Endothelial cell of umbilical vein (primary cell): ENCODE measurements at regions not wholly inside any gene's neighbourhood (a gene's known extent, or its start where the extent isn't known, plus 50 kb on each side); places are given as distances from the start of the nearest gene placed in this dataset.

ENCODE experiments used
- BruUV-seq: library from RNA; stranded (reverse); fragments of 400-500 nt; replicated peaks from 2 replicates; lab custom pipeline; 2021; lab: Mats Ljungman, UMichigan
- CTCF ChIA-PET: fragments of 300-600, 350-600 bp; sonication (Branson Sonifier 250); formaldehyde crosslinking; loops from one replicate; lab custom pipeline; 2021; ENCODE audit warnings: antibody characterized with exemption, inconsistent platforms; lab: Charles Lee
- POLR2A ChIA-PET: fragments of 300-600, 350-600 bp; sonication (Branson Sonifier 250); formaldehyde crosslinking; loops from one replicate; lab custom pipeline; 2021; ENCODE audit warnings: antibody characterized with exemption, inconsistent platforms; lab: Charles Lee
- DNase-seq: peaks from one replicate; pipeline ENCODE4 v3.0.0-alpha.2; 2011; ENCODE audit warnings: low read depth, low spot score
- FAIRE-seq: peaks from 2 replicates; lab custom pipeline; 2011; peaks lifted over from hg19 to GRCh38; lab: Jason Lieb, UNC
- H2AFZ ChIP-seq: 2 replicates; pipeline ENCODE4 v1.6.0; 2012; ENCODE audit warnings: low read depth, low read length, control low read depth, inconsistent platforms
- H3K27ac ChIP-seq: 2 replicates; pipeline ENCODE4 v1.5.1; 2011; ENCODE audit warnings: low read depth, mild to moderate bottlenecking, control low read depth, low read length, moderate library complexity; ENCODE audit not compliant: insufficient read depth
- H3K27me3 ChIP-seq, 2 experiments: 2 replicates each; pipeline versions ENCODE4 v1.6.0 to v1.6.1; 2011; ENCODE audit warnings: low read length in 2 of 2, mixed read lengths in 1 of 2; ENCODE audit not compliant: control insufficient read depth in 2 of 2, insufficient read depth in 2 of 2
- H3K36me3 ChIP-seq, 2 experiments: 2 replicates in 1 of 2; 3 replicates in 1 of 2; pipeline ENCODE4 v1.5.1; 2011; ENCODE audit warnings: low read length in 2 of 2, mild to moderate bottlenecking in 1 of 2, moderate library complexity in 1 of 2; ENCODE audit not compliant: control insufficient read depth in 2 of 2, insufficient read depth in 2 of 2; ENCODE audit errors: extremely low read depth in 1 of 2
- H3K4me1 ChIP-seq: 3 replicates; pipeline ENCODE4 v1.5.1; 2011; ENCODE audit warnings: mild to moderate bottlenecking, low read length; ENCODE audit not compliant: control insufficient read depth, insufficient read depth; ENCODE audit errors: extremely low read depth
- H3K4me2 ChIP-seq: 2 replicates; pipeline ENCODE4 v1.6.1; 2011; ENCODE audit warnings: low read length, control low read depth, mixed read lengths; ENCODE audit not compliant: insufficient read depth
- H3K4me3 ChIP-seq, 3 experiments: fragments of 200-600 bp in 1 of 3; sonication (generic), shearing (Covaris generic) in 1 of 3; replicated peaks in 1 of 3; 2 replicates each; pipeline ENCODE4 v1.5.1; 2011 to 2016; ENCODE audit warnings: control low read depth in 3 of 3, low read length in 3 of 3, mild to moderate bottlenecking in 2 of 3, inconsistent platforms in 1 of 3, low read depth in 1 of 3, moderate library complexity in 1 of 3; ENCODE audit not compliant: insufficient read depth in 1 of 3
- H3K79me2 ChIP-seq: 2 replicates; pipeline ENCODE4 v1.6.0; 2012; ENCODE audit warnings: low read length, inconsistent platforms; ENCODE audit not compliant: control insufficient read depth, insufficient read depth
- H3K9ac ChIP-seq: replicated peaks from 2 replicates; pipeline ENCODE3; 2011; ENCODE audit warnings: low read length, control low read depth; ENCODE audit not compliant: insufficient read depth; ENCODE audit errors: extremely low read depth
- H3K9me1 ChIP-seq: replicated peaks from 3 replicates; pipeline ENCODE4 v1.6.0; 2011; ENCODE audit warnings: mild to moderate bottlenecking, low read length; ENCODE audit not compliant: control insufficient read depth, insufficient read depth; ENCODE audit errors: extremely low read depth
- H3K9me3 ChIP-seq: replicated peaks from 2 replicates; pipeline ENCODE4 v1.5.1; 2012; ENCODE audit warnings: low read length, inconsistent platforms; ENCODE audit not compliant: control insufficient read depth, insufficient read depth
- H4K20me1 ChIP-seq: replicated peaks from 2 replicates; pipeline ENCODE3; 2011; ENCODE audit warnings: mild to moderate bottlenecking, low read length; ENCODE audit not compliant: control insufficient read depth, insufficient read depth; ENCODE audit errors: extremely low read depth
- EZH2 ChIP-seq: IDR thresholded peaks from 2 replicates; pipeline ENCODE4 v1.6.1; 2012; ENCODE audit warnings: borderline replicate concordance, low read depth, mild to moderate bottlenecking, moderate library complexity, low read length, inconsistent platforms; ENCODE audit not compliant: severe bottlenecking
- FOS ChIP-seq: IDR thresholded peaks from 2 replicates; pipeline ENCODE4 v1.6.1; 2011; ENCODE audit warnings: mild to moderate bottlenecking, low read length, moderate library complexity, borderline replicate concordance; ENCODE audit not compliant: insufficient read depth
- GATA2 ChIP-seq: IDR thresholded peaks from 2 replicates; pipeline ENCODE4 v1.7.0; 2011; ENCODE audit warnings: low read depth, mild to moderate bottlenecking, moderate library complexity, mixed read lengths, low read length; ENCODE audit not compliant: insufficient read length, insufficient read depth
- JUN ChIP-seq: IDR thresholded peaks from 2 replicates; pipeline ENCODE4 v1.6.1; 2011; ENCODE audit warnings: borderline replicate concordance, low read depth; ENCODE audit not compliant: insufficient read length, insufficient read depth
- MYC ChIP-seq: IDR thresholded peaks from one replicate; pipeline ENCODE4 v1.6.1; 2011; ENCODE audit warnings: mild to moderate bottlenecking, low read depth, low read length
- POLR2A ChIP-seq: IDR thresholded peaks from 2 replicates; pipeline ENCODE4 v1.6.1; 2012; ENCODE audit warnings: low read depth, mild to moderate bottlenecking, control low read depth, low read length
- POLR2AphosphoS5 ChIP-seq: IDR thresholded peaks from 2 replicates; pipeline ENCODE4 v1.6.1; 2012; ENCODE audit warnings: low read depth, mild to moderate bottlenecking, control low read depth, low read length, moderate library complexity; ENCODE audit not compliant: insufficient read depth
- dilution Hi-C: fragments of 300-500 bp; cut with MboI; formaldehyde crosslinking; loops from one replicate; pipeline ENCODE4 v1.15.0; 2019; ENCODE audit warnings: low sequenced_read_pairs; ENCODE audit not compliant: extremely low pct_ligation_motif_present
- intact Hi-C: fragments of 100-400 bp; cut with micrococcal nuclease; formaldehyde crosslinking; loops from one replicate; pipeline ENCODE4 v1.10.0; 2022
- TF ChIP-seq, protein P1 (sequence below): IDR thresholded peaks from 2 replicates; pipeline ENCODE4 v1.6.1; 2011; ENCODE audit not compliant: insufficient read depth, insufficient read length
- TF ChIP-seq, protein P2 (sequence below), 2 donors: IDR thresholded peaks; 1 replicate in 1 of 2; 2 replicates in 1 of 2; pipeline ENCODE4 v1.5.1; 2011; ENCODE audit warnings: low read length in 2 of 2, mild to moderate bottlenecking in 2 of 2, moderate library complexity in 2 of 2, control low read depth in 1 of 2, inconsistent platforms in 1 of 2, low read depth in 1 of 2; ENCODE audit not compliant: insufficient read depth in 1 of 2; ENCODE audit errors: extremely low read depth in 1 of 2

DNA sequence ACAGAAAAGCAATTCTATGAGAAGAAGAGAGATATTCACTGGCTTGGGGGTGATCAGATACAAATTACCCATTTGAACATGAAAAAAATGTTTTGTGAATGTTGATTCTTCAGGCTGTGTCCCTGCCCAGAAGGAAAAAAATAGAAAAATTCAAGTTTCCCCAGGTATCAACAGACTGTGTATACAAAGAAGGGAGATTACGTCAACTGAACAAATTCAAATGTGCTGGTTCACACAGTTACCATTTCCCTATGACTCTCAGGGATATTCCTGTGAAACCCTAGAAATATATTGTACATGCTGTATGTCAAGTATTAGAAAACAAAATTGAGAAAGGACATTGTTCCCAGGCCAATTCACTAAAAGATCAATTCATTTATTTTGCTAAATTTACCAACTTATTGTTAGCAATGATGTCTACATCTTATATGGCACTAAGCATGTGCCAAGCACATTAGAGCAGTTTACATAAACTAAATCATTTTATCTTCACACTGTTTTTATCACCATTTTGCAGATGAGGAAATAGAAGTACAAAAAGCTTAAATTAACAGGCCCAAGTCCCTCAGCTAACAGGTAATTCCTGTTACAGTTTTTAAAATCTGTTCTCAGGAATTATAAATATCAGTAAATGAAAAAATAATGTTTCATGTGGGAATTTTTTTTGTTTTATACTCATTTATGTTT lies 306.7 kb upstream of the ROBO2 start:
- no peaks in the 10 kb centered on the region for H3K36me3 ChIP-seq
- no peak for TF ChIP-seq EZH2
- no peak for TF ChIP-seq MYC
- TF ChIP-seq, protein P1, sequence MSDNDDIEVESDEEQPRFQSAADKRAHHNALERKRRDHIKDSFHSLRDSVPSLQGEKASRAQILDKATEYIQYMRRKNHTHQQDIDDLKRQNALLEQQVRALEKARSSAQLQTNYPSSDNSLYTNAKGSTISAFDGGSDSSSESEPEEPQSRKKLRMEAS, result no peak
- TF ChIP-seq POLR2A, result no peak
- TF ChIP-seq POLR2AphosphoS5, result no peak
- no peak for TF ChIP-seq FOS
- no peak for TF ChIP-seq GATA2
- TF ChIP-seq, protein P2, sequence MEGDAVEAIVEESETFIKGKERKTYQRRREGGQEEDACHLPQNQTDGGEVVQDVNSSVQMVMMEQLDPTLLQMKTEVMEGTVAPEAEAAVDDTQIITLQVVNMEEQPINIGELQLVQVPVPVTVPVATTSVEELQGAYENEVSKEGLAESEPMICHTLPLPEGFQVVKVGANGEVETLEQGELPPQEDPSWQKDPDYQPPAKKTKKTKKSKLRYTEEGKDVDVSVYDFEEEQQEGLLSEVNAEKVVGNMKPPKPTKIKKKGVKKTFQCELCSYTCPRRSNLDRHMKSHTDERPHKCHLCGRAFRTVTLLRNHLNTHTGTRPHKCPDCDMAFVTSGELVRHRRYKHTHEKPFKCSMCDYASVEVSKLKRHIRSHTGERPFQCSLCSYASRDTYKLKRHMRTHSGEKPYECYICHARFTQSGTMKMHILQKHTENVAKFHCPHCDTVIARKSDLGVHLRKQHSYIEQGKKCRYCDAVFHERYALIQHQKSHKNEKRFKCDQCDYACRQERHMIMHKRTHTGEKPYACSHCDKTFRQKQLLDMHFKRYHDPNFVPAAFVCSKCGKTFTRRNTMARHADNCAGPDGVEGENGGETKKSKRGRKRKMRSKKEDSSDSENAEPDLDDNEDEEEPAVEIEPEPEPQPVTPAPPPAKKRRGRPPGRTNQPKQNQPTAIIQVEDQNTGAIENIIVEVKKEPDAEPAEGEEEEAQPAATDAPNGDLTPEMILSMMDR (IDR thresholded peaks at IDR 0.05; ENCODE audit: extremely low read depth in 1 of 2, insufficient read depth in 1 of 2, low read depth in 1 of 2, low read length in 2 of 2), result no peak
- no peak for TF ChIP-seq JUN
- no peak overlapping the region for H3K4me3 ChIP-seq
- dilution Hi-C loops (no loop called here), intact Hi-C loops (no loop called here)
- H3K4me1 ChIP-seq, result no peaks in the 10 kb centered on the region
- no peaks in the 10 kb centered on the region for H3K9me3 ChIP-seq
- H2AFZ ChIP-seq, result no peak overlapping the region
- DNase-seq, result no peak
- H3K9me1 ChIP-seq, result no peaks in the 10 kb centered on the region
- ChIA-PET CTCF (no interaction called here), POLR2A (no interaction called here)
- H3K79me2 ChIP-seq, result no peaks in the 10 kb centered on the region
- H3K27me3 ChIP-seq, result no peaks in the 10 kb centered on the region
- H4K20me1 ChIP-seq, result no peaks in the 10 kb centered on the region
- no peak for FAIRE-seq
- no peak overlapping the region for H3K4me2 ChIP-seq
- no peak overlapping the region for H3K9ac ChIP-seq
- no peak overlapping the region for H3K27ac ChIP-seq
- no TSS peak for BruUV-seq
